ENCODE measurements at regions not wholly inside any gene's neighbourhood (a gene's known extent, or its start where the extent isn't known, plus 50 kb on each side); places are given as distances from the start of the nearest gene placed in this dataset.

- Histone ChIP-seq H3F3A (ENCODE audit: insufficient read depth) (no peaks in the 10 kb centered on the region), H3K4me3 (no peak overlapping the region), H3K9ac (no peak overlapping the region), H2AFZ (no peak overlapping the region), H3K27ac (no peak overlapping the region), H3K9me2 (ENCODE audit: insufficient read depth) (no peaks in the 10 kb centered on the region), H3K4me2 (ENCODE audit: unreplicated experiment) (no peak overlapping the region), H3K36me3 (ENCODE audit: low read depth) (no peaks in the 10 kb centered on the region), H3K4me1 (ENCODE audit: insufficient read depth) (no peaks in the 10 kb centered on the region), H3K79me2 (ENCODE audit: insufficient read depth) (no peaks in the 10 kb centered on the region), H3K9me3 (ENCODE audit: low read depth) (no peaks in the 10 kb centered on the region), H3K27me3 (replicated peaks; ENCODE audit: insufficient read depth) (peaks cover 36% of the 10 kb centered on the region), H4K20me1 (ENCODE audit: insufficient read depth) (no peaks in the 10 kb centered on the region)
- WGBS, 2 experiments (ENCODE audit: low coverage in 1 of 2, low lambda C conversion rate in 2 of 2, missing lambda C conversion rate in 2 of 2): 75 to 86% methylated on average over 6 of the region's 6 CpGs
- TF ChIP-seq EZH2 (IDR thresholded peaks at IDR 0.05; ENCODE audit: insufficient read depth, poor library complexity, severe bottlenecking) (no peak), EZH2phosphoT487 (IDR thresholded peaks at IDR 0.05; ENCODE audit: insufficient read depth, low read depth) (no peak)
- in situ Hi-C loops (cut with MboI): no loop called here
- no peak for DNase-seq
Measured at GRCh38 chr5:171705036-171705435, 80.6 kb upstream of the SMIM23 start.

- in situ Hi-C loops (cut with MboI): no loop called here
- DNase-seq: no peak
- no peaks in the 10 kb centered on the region for H3K9me3 ChIP-seq (ENCODE audit: low read depth)
- H3K4me2 ChIP-seq (ENCODE audit: unreplicated experiment): no peak overlapping the region
- no peak overlapping the region for H3K4me3 ChIP-seq
- H2AFZ ChIP-seq: no peak overlapping the region
- no peaks in the 10 kb centered on the region for H3F3A ChIP-seq (ENCODE audit: insufficient read depth)
- TF ChIP-seq EZH2phosphoT487 (IDR thresholded peaks at IDR 0.05; ENCODE audit: insufficient read depth, low read depth) (no peak), EZH2 (IDR thresholded peaks at IDR 0.05; ENCODE audit: insufficient read depth, poor library complexity, severe bottlenecking) (no peak)
- no peaks in the 10 kb centered on the region for H3K4me1 ChIP-seq (ENCODE audit: insufficient read depth)
- peaks cover 36% of the 10 kb centered on the region for H3K27me3 ChIP-seq (replicated peaks; ENCODE audit: insufficient read depth)
- H3K9ac ChIP-seq: no peak overlapping the region
- WGBS, 2 experiments (ENCODE audit: low coverage in 1 of 2, low lambda C conversion rate in 2 of 2, missing lambda C conversion rate in 2 of 2): 68 to 75% methylated on average over 7 of the region's 7 CpGs
- H3K27ac ChIP-seq: no peak overlapping the region
- H3K36me3 ChIP-seq (ENCODE audit: low read depth): no peaks in the 10 kb centered on the region
- H3K79me2 ChIP-seq (ENCODE audit: insufficient read depth): no peaks in the 10 kb centered on the region
- no peaks in the 10 kb centered on the region for H4K20me1 ChIP-seq (ENCODE audit: insufficient read depth)
- no peaks in the 10 kb centered on the region for H3K9me2 ChIP-seq (ENCODE audit: insufficient read depth)
Measured at GRCh38 chr5:171705830-171706468, 79.7 kb upstream of the SMIM23 start.

- Histone ChIP-seq H3K9me3 (ENCODE audit: low read depth) (no peaks in the 10 kb centered on the region), H2AFZ (no peak overlapping the region), H3K4me2 (ENCODE audit: unreplicated experiment) (no peak overlapping the region), H3K27me3 (replicated peaks; ENCODE audit: insufficient read depth) (peaks cover 33% of the 10 kb centered on the region), H3F3A (ENCODE audit: insufficient read depth) (no peaks in the 10 kb centered on the region), H3K9ac (no peak overlapping the region), H3K9me2 (ENCODE audit: insufficient read depth) (no peaks in the 10 kb centered on the region), H3K4me3 (no peak overlapping the region), H3K79me2 (ENCODE audit: insufficient read depth) (no peaks in the 10 kb centered on the region), H3K27ac (no peak overlapping the region), H4K20me1 (ENCODE audit: insufficient read depth) (no peaks in the 10 kb centered on the region), H3K36me3 (ENCODE audit: low read depth) (no peaks in the 10 kb centered on the region), H3K4me1 (ENCODE audit: insufficient read depth) (no peaks in the 10 kb centered on the region)
- TF ChIP-seq EZH2phosphoT487 (IDR thresholded peaks at IDR 0.05; ENCODE audit: insufficient read depth, low read depth): no peak
- TF ChIP-seq EZH2 (IDR thresholded peaks at IDR 0.05; ENCODE audit: insufficient read depth, poor library complexity, severe bottlenecking): no peak
- 64 to 75% methylated on average over 2 of the region's 2 CpGs for WGBS, 2 experiments (ENCODE audit: low coverage in 1 of 2, low lambda C conversion rate in 2 of 2, missing lambda C conversion rate in 2 of 2)
- in situ Hi-C loops (cut with MboI): no loop called here
- no peak for DNase-seq
Measured at GRCh38 chr5:171706736-171707441, 78.7 kb upstream of the SMIM23 start.

- in situ Hi-C loops (cut with MboI): no loop called here
- Histone ChIP-seq H4K20me1 (ENCODE audit: insufficient read depth) (no peaks in the 10 kb centered on the region), H3K9ac (no peak overlapping the region), H3K4me3 (no peak overlapping the region), H3K79me2 (ENCODE audit: insufficient read depth) (no peaks in the 10 kb centered on the region), H3K4me1 (ENCODE audit: insufficient read depth) (no peaks in the 10 kb centered on the region), H3K4me2 (ENCODE audit: unreplicated experiment) (no peak overlapping the region), H2AFZ (no peak overlapping the region), H3K27ac (no peak overlapping the region), H3K36me3 (ENCODE audit: low read depth) (no peaks in the 10 kb centered on the region), H3K27me3 (replicated peaks; ENCODE audit: insufficient read depth) (peaks cover 28% of the 10 kb centered on the region), H3F3A (ENCODE audit: insufficient read depth) (no peaks in the 10 kb centered on the region), H3K9me2 (ENCODE audit: insufficient read depth) (no peaks in the 10 kb centered on the region), H3K9me3 (ENCODE audit: low read depth) (no peaks in the 10 kb centered on the region)
- DNase-seq: no peak
- WGBS, 2 experiments (ENCODE audit: low coverage in 1 of 2, low lambda C conversion rate in 2 of 2, missing lambda C conversion rate in 2 of 2): 19 to 29% methylated on average over 1 of the region's 1 CpG
- TF ChIP-seq EZH2phosphoT487 (IDR thresholded peaks at IDR 0.05; ENCODE audit: insufficient read depth, low read depth): no peak
- no peak for TF ChIP-seq EZH2 (IDR thresholded peaks at IDR 0.05; ENCODE audit: insufficient read depth, poor library complexity, severe bottlenecking)
Measured at GRCh38 chr5:171707442-171707792, 78.2 kb upstream of the SMIM23 start.

Measured in GM23248 (cell line).